ENCODE measurements at regions not wholly inside any gene's neighbourhood (a gene's known extent, or its start where the extent isn't known, plus 50 kb on each side); places are given as distances from the start of the nearest gene placed in this dataset.
A peak's percentile ranks its signal among the peaks of the same experiment; 100 is the strongest.

GRCh38 chr13:44128552-44129001 is 245.0 kb upstream of the SERP2 start:
- Histone ChIP-seq H3K9me3 (peaks cover 1% of the 10 kb centered on the region), H3K4me1 (peaks cover 12% of the 10 kb centered on the region), H3K27me3 (ENCODE audit: low read depth) (no peaks in the 10 kb centered on the region), H3K4me3 (no peak overlapping the region), H3K36me3 (no peaks in the 10 kb centered on the region), H3K27ac (no peak overlapping the region)
- peak; percentile 24 to 26 for ATAC-seq
- intact Hi-C loops (cut with DNase I): no loop called here
- DNase-seq: no peak
- no peak for TF ChIP-seq CTCF (IDR thresholded peaks at IDR 0.05)

GRCh38 chr13:44129418-44129817 is 244.2 kb upstream of the SERP2 start:
- intact Hi-C loops (cut with DNase I): no loop called here
- no peak for ATAC-seq
- TF ChIP-seq CTCF (IDR thresholded peaks at IDR 0.05): no peak
- Histone ChIP-seq H3K27me3 (ENCODE audit: low read depth) (no peaks in the 10 kb centered on the region), H3K4me3 (no peak overlapping the region), H3K36me3 (no peaks in the 10 kb centered on the region), H3K27ac (no peak overlapping the region), H3K4me1 (peaks cover 12% of the 10 kb centered on the region), H3K9me3 (no peaks in the 10 kb centered on the region)
- DNase-seq: no peak

DNA sequence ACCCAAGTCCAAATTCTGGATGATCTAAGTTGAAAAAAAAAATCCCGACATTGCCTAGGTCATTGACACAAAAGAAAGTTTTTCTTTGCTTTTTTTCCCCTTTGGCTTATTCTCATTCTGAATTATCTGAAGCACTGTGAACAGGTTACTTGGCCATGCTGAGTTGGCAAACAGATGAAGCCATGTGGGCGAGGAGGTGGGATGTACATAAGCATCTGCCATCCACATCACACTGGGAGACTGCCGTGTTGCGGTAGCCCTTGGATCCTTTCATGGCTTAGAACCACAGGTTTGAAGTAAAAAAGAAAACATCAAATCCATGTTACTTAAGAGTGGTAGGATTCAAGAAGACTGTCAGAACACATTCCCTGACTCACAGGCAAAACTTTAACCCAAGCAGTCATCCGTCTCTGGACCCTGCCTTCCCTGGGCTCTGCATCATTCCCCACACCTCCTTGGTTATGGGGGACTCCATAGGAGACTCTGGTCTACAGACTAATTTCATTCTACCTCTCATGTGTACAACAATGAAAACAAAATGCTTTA is 242.5 kb upstream of the SERP2 start:
- no peak overlapping the region for H3K4me3 ChIP-seq
- H3K4me1 ChIP-seq: peaks cover 12% of the 10 kb centered on the region
- intact Hi-C loops (cut with DNase I): no loop called here
- no peaks in the 10 kb centered on the region for H3K27me3 ChIP-seq (ENCODE audit: low read depth)
- ATAC-seq (no peak), DNase-seq (no peak)
- H3K27ac ChIP-seq: no peak overlapping the region
- H3K9me3 ChIP-seq: no peaks in the 10 kb centered on the region
- no peak for TF ChIP-seq CTCF (IDR thresholded peaks at IDR 0.05)
- no peaks in the 10 kb centered on the region for H3K36me3 ChIP-seq

GRCh38 chr13:44132710-44133109 is 240.9 kb upstream of the SERP2 start:
- no peak for TF ChIP-seq CTCF (IDR thresholded peaks at IDR 0.05)
- Histone ChIP-seq H3K4me1 (peaks cover 12% of the 10 kb centered on the region), H3K36me3 (no peaks in the 10 kb centered on the region), H3K9me3 (no peaks in the 10 kb centered on the region), H3K4me3 (no peak overlapping the region), H3K27ac (peak overlapping the region; percentile 40), H3K27me3 (ENCODE audit: low read depth) (no peaks in the 10 kb centered on the region)
- intact Hi-C loops (cut with DNase I): no loop called here
- DNase-seq (peak; percentile 89), ATAC-seq (peak; percentile 93 to 95)

DNA sequence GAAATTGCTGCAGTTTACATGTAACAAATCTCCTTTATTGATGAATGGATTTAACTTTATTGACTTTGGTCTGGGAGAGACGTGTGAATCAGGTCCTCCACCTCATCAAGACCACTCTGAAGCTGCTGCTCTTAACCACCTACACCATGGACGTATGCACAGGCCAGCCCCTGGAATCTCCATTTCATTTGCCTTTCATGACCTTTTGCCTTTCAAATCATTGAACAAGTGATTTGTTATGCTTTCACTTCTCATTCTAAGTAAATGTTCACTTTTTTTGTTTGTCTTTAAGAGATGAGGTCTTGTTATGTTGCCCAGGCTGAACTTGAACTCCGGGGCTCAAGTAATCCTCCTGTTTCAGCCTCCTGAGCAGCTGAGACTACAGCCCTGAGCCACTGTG is 240.0 kb upstream of the SERP2 start:
- Histone ChIP-seq H3K36me3 (no peaks in the 10 kb centered on the region), H3K4me1 (peaks cover 12% of the 10 kb centered on the region), H3K27ac (peak overlapping the region; percentile 40), H3K27me3 (ENCODE audit: low read depth) (no peaks in the 10 kb centered on the region), H3K9me3 (no peaks in the 10 kb centered on the region), H3K4me3 (no peak overlapping the region)
- no peak for TF ChIP-seq CTCF (IDR thresholded peaks at IDR 0.05)
- intact Hi-C loops (cut with DNase I): no loop called here
- no peak for ATAC-seq
- no peak for DNase-seq

All from lower lobe of right lung (tissue), 2 donors.